ENCODE measurements at regions not wholly inside any gene's neighbourhood (a gene's known extent, or its start where the extent isn't known, plus 50 kb on each side); places are given as distances from the start of the nearest gene placed in this dataset.

- no peak for DNase-seq (ENCODE audit: low spot score)
Measured at GRCh38 chr4:186889876-186890643, 166.4 kb upstream of the FAT1 start.

- no peak for DNase-seq (ENCODE audit: low spot score)
Measured at GRCh38 chr4:186891859-186892486, 168.3 kb upstream of the FAT1 start.

- DNase-seq (ENCODE audit: low spot score), result no peak
Measured at GRCh38 chr4:186898367-186898766, 174.7 kb upstream of the FAT1 start.

GRCh38 chr4:186900232-186900900, 176.7 kb upstream of the FAT1 start:
- DNase-seq (ENCODE audit: low spot score), result no peak

- no peak for DNase-seq (ENCODE audit: low spot score)
Measured at GRCh38 chr4:186900984-186901383, 177.3 kb upstream of the FAT1 start.

GRCh38 chr4:186901850-186902249, 178.2 kb upstream of the FAT1 start:
- no peak for DNase-seq (ENCODE audit: low spot score)

- DNase-seq (ENCODE audit: low spot score), result no peak
Measured at GRCh38 chr4:186902361-186902760, 178.7 kb upstream of the FAT1 start.

GRCh38 chr4:186904101-186904500, 180.4 kb upstream of the FAT1 start:
- DNase-seq (ENCODE audit: low spot score), result no peak

GRCh38 chr4:186906722-186907121, 183.1 kb upstream of the FAT1 start:
- no peak for DNase-seq (ENCODE audit: low spot score)

GRCh38 chr4:186910385-186910784, 186.7 kb upstream of the FAT1 start:
- DNase-seq (ENCODE audit: low spot score), result no peak

- DNase-seq (ENCODE audit: low spot score), result no peak
Measured at GRCh38 chr4:186912606-186913005, 188.9 kb upstream of the FAT1 start.

- DNase-seq (ENCODE audit: low spot score), result no peak
Measured at GRCh38 chr4:186915816-186916215, 192.2 kb upstream of the FAT1 start.

- no peak for DNase-seq (ENCODE audit: low spot score)
Measured at GRCh38 chr4:186917136-186917535, 193.5 kb upstream of the FAT1 start.

GRCh38 chr4:186918466-186918865, 194.8 kb upstream of the FAT1 start:
- DNase-seq (ENCODE audit: low spot score), result no peak

GRCh38 chr4:186919340-186919739, 195.7 kb upstream of the FAT1 start:
- no peak for DNase-seq (ENCODE audit: low spot score)

- DNase-seq (ENCODE audit: low spot score), result no peak
Measured at GRCh38 chr4:186920483-186920882, 196.8 kb upstream of the FAT1 start.

- DNase-seq (ENCODE audit: low spot score), result no peak
Measured at GRCh38 chr4:186920992-186921391, 197.3 kb upstream of the FAT1 start.

- DNase-seq (ENCODE audit: low spot score), result no peak
Measured at GRCh38 chr4:186924723-186925122, 201.1 kb upstream of the FAT1 start.

- DNase-seq (ENCODE audit: low spot score), result no peak
Measured at GRCh38 chr4:186927624-186928023, 204.0 kb upstream of the FAT1 start.

GRCh38 chr4:186930024-186930423, 206.4 kb upstream of the FAT1 start:
- no peak for DNase-seq (ENCODE audit: low spot score)

GRCh38 chr4:186931519-186931918, 207.9 kb upstream of the FAT1 start:
- peak; percentile 14 for DNase-seq (ENCODE audit: low spot score)

GRCh38 chr4:186932196-186932595, 208.5 kb upstream of the FAT1 start:
- DNase-seq (ENCODE audit: low spot score), result peak; percentile 71

- DNase-seq (ENCODE audit: low spot score), result peak; percentile 63
Measured at GRCh38 chr4:186932631-186933187, 209.1 kb upstream of the FAT1 start.
